HG03139 (cell line): ENCODE measurements at regions not wholly inside any gene's neighbourhood (a gene's known extent, or its start where the extent isn't known, plus 50 kb on each side); places are given as distances from the start of the nearest gene placed in this dataset.
"Not testable (repeated sequence)": the region's sequence is repeated elsewhere in the genome, so short reads cannot be mapped to it uniquely, and the experiment has no call there.

Source experiments
- ATAC-seq: cut with Tn5 transposase; IDR thresholded peaks from one replicate; pipeline ENCODE4 v1.9.1; 2021; ENCODE audit not compliant: unreplicated experiment

- ATAC-seq: no peak
Measured at GRCh38 chr5:33059081-33059480, 348.0 kb downstream of the NPR3 start.

DNA sequence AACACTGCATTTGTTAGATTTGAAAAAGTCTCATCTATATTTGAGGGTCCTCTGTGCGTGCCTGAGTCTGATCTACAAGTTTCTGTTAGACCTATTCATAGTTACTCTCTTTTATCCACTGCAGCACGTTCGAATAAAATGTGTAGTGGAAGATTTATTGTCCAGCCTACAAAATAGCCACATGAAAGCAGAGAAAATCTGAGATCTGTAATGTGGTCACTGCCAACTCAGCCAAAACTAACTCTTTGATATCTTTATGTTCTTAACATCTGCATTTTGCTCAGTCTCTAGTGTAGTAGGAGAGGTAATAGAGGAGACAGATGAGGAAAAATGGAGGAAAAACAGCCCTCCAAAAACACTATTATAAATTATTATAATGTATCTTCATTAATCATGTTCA lies 354.0 kb downstream of the NPR3 start:
- no peak for ATAC-seq

DNA sequence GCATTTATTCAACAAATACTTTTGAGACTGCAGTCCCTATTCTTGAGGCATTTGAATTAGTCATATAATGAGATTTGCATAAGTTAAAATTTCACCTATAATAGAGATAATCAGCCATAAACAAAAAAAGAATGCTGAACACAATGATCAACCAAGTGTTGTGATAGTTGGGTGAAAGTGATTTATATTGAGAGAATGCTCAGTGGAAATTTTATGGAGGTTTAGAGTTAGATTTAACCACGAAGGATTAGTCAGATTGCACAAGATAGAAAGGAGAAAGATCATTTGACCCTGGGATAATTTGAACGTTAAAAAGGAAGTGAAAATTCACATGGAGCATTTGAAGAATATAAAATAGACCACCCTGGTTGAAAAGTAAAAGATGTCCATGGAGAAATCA lies 356.2 kb downstream of the NPR3 start:
- ATAC-seq: no peak

DNA sequence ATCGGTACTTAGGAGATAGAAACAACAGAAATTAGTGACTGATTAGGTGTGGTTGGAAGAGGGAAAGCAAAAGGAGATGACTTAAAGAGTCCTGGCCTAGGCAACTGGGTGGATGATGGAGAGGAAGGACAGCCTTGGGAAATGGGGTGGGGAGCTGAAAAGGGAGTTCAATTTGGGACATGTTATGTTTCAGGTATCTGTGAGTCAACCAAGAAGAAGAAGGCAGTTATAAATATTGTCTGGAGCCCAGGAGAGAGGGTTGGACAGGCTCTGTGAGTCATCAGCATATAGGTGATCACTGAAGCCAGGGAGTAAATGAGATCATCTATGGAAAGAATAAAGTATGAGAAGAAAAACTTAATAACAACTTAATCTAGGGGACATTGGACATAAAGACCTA lies 357.7 kb downstream of the NPR3 start:
- no peak for ATAC-seq

GRCh38 chr5:33072296-33072695 lies 361.2 kb downstream of the NPR3 start:
- ATAC-seq: no peak

- ATAC-seq: no peak
Measured at GRCh38 chr5:33072726-33073125, 361.6 kb downstream of the NPR3 start.

DNA sequence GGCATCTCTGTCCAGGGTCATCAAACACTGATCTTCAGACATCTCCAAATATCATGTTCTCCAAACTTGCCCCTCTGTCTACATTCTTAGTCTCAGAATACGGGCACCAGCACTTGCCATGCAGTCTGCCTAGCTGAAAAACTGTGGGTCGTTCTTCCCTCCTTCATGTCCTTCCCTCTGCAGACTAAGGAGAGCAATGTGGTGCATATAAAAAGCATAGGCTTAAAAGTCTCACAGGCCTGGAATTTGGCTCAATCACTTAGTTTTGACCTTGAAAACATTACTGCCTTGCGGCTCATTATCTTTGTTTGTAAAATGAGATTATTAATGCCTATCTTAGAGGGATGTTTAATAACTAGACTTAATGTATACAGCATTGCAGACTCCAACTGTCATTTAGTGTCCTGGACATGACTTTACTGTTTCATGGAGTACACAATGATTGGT lies 362.8 kb downstream of the NPR3 start:
- ATAC-seq: no peak

DNA sequence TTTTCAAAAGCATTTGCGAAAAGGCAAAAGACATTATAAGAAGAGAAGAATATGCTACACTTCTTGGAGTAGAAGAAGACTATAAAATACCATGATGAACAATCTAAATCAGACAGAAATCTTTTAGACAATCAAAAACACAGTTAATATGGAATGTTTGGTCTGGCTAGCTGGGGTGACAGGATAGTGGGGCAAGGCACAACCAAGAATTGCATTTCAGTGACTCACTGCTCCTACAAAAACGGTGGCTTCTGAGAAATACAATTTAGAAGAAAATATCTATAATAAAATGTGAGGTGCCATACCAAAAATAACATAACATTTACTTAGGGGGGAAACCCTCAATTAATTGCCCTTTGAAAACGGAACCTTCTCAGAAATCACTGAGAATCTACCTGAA lies 363.4 kb downstream of the NPR3 start:
- ATAC-seq: no peak

GRCh38 chr5:33075731-33076130 lies 364.6 kb downstream of the NPR3 start:
- no peak for ATAC-seq

DNA sequence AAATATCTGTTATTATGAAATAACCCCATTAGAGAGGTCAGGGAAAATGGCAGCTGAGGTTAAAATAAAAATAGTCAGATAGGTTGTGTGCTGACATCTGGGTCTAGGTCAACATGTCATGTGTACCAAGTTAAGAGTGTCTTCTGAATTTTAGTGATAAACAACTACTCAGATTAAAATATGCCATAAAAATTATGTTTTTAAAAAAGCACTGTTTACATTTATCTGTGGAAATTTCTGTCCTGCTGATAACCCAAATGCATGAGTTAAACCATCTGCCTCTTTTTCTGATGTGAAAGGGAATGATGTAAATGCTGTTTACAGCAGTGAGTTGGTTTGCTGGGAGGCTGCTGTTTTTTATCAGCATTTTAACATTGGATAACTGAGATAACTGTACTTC lies 361.2 kb upstream of the TARS1 start:
- no peak for ATAC-seq

GRCh38 chr5:33080287-33080686 lies 360.5 kb upstream of the TARS1 start:
- ATAC-seq: no peak

GRCh38 chr5:33088176-33088575 lies 352.6 kb upstream of the TARS1 start:
- no peak for ATAC-seq

GRCh38 chr5:33091571-33092363 lies 349.0 kb upstream of the TARS1 start:
- no peak for ATAC-seq

GRCh38 chr5:33092719-33093118 lies 348.0 kb upstream of the TARS1 start:
- ATAC-seq: no peak

GRCh38 chr5:33102551-33102950 lies 338.2 kb upstream of the TARS1 start:
- no peak for ATAC-seq

- ATAC-seq: no peak
Measured at GRCh38 chr5:33105521-33105941, 335.2 kb upstream of the TARS1 start.

DNA sequence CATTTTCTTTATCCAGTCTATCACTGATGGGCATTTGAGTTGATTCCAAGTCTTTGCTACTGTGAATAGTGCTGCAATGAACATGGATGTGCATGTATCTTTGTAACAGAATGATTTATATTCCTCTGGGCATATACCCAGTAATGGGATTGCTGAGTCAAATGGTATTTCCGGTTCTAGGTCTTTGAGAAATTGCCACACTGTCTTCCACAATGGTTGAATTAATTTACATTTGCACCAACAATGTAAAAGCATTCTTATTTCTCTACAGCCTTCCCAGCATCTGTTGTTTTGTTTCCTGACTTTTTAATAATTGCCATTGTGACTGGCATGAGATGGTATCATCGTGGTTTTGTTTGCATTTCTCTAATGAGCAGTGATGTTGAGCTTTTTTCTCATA lies 330.3 kb upstream of the TARS1 start:
- ATAC-seq: not testable (repeated sequence)

GRCh38 chr5:33114361-33114760 lies 326.4 kb upstream of the TARS1 start:
- ATAC-seq: no peak

GRCh38 chr5:33115467-33115866 lies 325.3 kb upstream of the TARS1 start:
- no peak for ATAC-seq

DNA sequence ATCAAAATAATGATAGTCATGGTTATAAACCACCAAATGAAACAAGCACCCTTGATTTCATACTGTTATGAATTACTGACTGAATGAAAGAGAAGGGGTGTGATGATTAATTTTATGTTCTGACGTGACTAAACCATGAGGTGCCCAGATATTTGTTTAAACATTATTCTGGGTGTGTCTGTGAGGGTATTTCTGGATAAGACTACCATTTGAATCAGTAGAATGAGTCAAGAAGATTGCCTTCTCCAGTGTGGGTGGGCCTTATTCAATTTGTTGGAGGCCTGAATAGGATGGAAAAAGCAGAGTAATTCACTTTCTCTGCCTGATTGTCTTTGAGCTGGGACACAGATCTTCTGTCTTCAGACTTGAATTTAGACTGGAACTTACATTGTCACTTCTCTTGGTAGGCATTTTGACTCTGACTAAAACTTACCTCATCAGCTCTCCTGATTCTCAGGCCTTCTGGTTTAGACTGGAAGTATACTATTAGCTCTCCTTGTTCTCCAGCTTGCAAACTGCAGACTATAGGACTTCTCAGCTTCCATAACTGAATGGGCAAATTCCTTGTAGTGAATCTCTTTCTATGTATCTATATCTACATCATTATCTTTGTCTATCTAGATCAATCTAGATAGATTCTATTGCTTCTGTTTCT lies 321.9 kb upstream of the TARS1 start:
- ATAC-seq: no peak

DNA sequence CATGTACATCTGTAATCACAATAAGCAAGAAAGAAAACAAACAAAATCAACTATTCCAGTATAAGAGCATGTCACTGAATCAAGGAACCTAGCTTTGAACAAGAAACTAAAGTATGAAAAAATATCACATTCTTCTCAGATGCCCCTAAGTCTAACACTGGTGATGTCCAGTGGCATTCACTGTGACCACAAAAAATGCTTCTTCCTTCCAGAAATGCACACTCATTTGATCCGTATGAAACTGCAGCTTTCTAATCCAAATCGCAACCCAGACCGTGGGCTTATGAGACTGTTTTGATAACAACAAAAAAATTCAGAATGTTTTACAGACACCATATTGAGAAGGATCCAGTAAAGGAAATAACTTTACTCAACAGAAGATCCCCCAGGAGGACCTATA lies 320.1 kb upstream of the TARS1 start:
- no peak for ATAC-seq

DNA sequence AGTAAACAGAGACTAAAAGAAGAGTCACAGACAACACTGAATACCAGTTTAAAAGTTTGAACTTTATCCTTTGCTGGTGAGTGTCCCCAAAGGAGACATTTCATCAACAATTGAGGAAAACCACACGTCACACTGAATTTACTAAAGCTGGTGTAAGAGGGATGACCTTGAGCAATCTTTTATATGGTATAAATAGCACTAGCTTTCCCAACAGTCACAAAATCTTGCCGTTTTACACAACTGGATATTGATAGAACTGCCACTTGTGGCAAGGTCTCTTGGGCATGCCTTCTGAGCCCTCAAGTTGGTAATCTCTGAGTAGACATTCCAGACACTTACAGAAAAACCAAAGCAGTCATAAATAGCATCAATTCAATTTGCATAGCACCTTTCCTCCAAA lies 311.5 kb upstream of the TARS1 start:
- ATAC-seq: no peak

- ATAC-seq: no peak
Measured at GRCh38 chr5:33136785-33137184, 304.0 kb upstream of the TARS1 start.
